ENCODE measurements at regions not wholly inside any gene's neighbourhood (a gene's known extent, or its start where the extent isn't known, plus 50 kb on each side); places are given as distances from the start of the nearest gene placed in this dataset.

DNA sequence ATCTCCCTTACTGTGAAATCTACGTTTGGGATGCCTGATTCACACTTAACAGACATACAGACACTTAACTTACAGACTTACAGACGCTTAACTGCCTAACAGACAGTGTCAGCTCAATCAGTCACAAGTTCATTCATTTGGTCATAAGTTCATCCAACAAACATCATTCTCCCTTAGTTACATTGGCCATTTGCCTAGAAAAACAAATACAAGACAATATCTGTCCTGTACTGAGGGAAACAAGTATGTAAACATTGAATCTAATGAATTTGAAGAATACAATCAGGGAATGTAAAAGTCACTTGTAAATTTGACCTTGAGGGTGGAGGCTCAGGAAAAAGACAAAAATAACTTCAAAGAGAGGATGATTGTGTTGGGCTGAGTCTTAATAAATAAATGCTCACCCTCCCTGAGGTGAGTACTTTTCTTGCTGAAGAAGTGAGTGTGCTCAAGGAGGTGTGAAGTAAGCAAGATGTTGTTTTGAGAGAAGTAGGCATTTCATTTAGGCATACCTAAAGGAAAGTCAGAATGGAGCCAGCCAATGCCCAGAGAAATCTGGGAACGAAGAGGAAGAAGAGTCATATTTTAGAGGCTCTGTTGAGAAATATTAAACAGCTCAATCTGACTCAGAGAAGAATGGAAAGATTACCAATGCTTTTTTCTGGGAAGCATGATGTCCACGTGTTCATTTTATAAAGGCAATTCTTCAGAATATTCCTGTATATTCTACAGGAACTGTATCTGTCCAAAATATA lies 958.4 kb upstream of the SLC10A2 start:
- TF ChIP-seq CTCF (IDR thresholded peaks at IDR 0.05) (no peak), POLR2A (IDR thresholded peaks at IDR 0.05; ENCODE audit: low read depth) (no peak), EP300 (IDR thresholded peaks at IDR 0.05) (no peak)

Measured in esophagus muscularis mucosa (tissue), 4 donors.